H9 (cell line): ENCODE measurements at regions not wholly inside any gene's neighbourhood (a gene's known extent, or its start where the extent isn't known, plus 50 kb on each side); places are given as distances from the start of the nearest gene placed in this dataset.

Experiments
- DNase-seq: peaks from one replicate; pipeline ENCODE4 v3.0.0-alpha.2; 2017
- H2AFZ ChIP-seq: one replicate; pipeline ENCODE4 v1.6.1; 2013; ENCODE audit warnings: mild to moderate bottlenecking, low read length, control low read depth, moderate library complexity
- H2AK5ac ChIP-seq: 2 replicates; pipeline ENCODE4 v1.6.1; 2013; ENCODE audit warnings: low read length, control low read depth, mixed read lengths; ENCODE audit not compliant: insufficient read length
- H2BK120ac ChIP-seq: one replicate; pipeline ENCODE4 v1.6.1; 2013; ENCODE audit warnings: low read depth, mild to moderate bottlenecking, low read length, control low read depth, inconsistent platforms; ENCODE audit not compliant: poor library complexity, severe bottlenecking
- H2BK12ac ChIP-seq: 2 replicates; pipeline ENCODE4 v1.6.1; 2013; ENCODE audit warnings: low read length, control low read depth, mixed read lengths, low read depth; ENCODE audit not compliant: insufficient read length
- H2BK15ac ChIP-seq: 2 replicates; pipeline ENCODE4 v1.6.1; 2013; ENCODE audit warnings: low read depth, low read length, control low read depth
- H2BK20ac ChIP-seq: one replicate; pipeline ENCODE4 v1.6.1; 2013; ENCODE audit warnings: low read depth, mild to moderate bottlenecking, low read length, control low read depth, inconsistent platforms; ENCODE audit not compliant: poor library complexity, severe bottlenecking
- H2BK5ac ChIP-seq: 2 replicates; pipeline ENCODE4 v1.6.1; 2013; ENCODE audit warnings: low read length, control low read depth, mixed read lengths; ENCODE audit not compliant: insufficient read length
- H3K14ac ChIP-seq: 2 replicates; pipeline ENCODE4 v1.6.1; 2013; ENCODE audit warnings: low read length, control low read depth; ENCODE audit not compliant: insufficient read depth
- H3K18ac ChIP-seq: 2 replicates; pipeline ENCODE4 v1.6.1; 2013; ENCODE audit warnings: low read depth, mild to moderate bottlenecking, mixed read lengths, low read length, control low read depth; ENCODE audit not compliant: insufficient read length
- H3K23ac ChIP-seq: 2 replicates; pipeline ENCODE4 v1.6.1; 2013; ENCODE audit warnings: low read length, control low read depth, mixed read lengths, low read depth; ENCODE audit not compliant: insufficient read length
- H3K23me2 ChIP-seq: 2 replicates; pipeline ENCODE4 v1.6.1; 2013; ENCODE audit warnings: low read depth, mild to moderate bottlenecking, mixed read lengths, low read length, control low read depth; ENCODE audit not compliant: insufficient read length, poor library complexity, severe bottlenecking
- H3K27ac ChIP-seq: 2 replicates; pipeline ENCODE4 v1.5.1; 2013; ENCODE audit warnings: low read length, control low read depth, mixed read lengths, low read depth; ENCODE audit not compliant: insufficient read length
- H3K27me3 ChIP-seq: 2 replicates; pipeline ENCODE4 v1.6.1; 2013; ENCODE audit warnings: low read length, control low read depth, inconsistent platforms; ENCODE audit not compliant: insufficient read depth
- H3K4ac ChIP-seq: 2 replicates; pipeline ENCODE4 v1.6.1; 2013; ENCODE audit warnings: low read depth, mild to moderate bottlenecking, control low read depth, inconsistent platforms, low read length, moderate library complexity
- H3K4me1 ChIP-seq: 2 replicates; pipeline ENCODE4 v1.6.1; 2013; ENCODE audit warnings: low read length, control low read depth, inconsistent platforms; ENCODE audit not compliant: insufficient read depth
- H3K4me2 ChIP-seq: 2 replicates; pipeline ENCODE4 v1.6.1; 2013; ENCODE audit warnings: low read length, control low read depth, mixed read lengths; ENCODE audit not compliant: insufficient read length, insufficient read depth
- H3K56ac ChIP-seq: 2 replicates; pipeline ENCODE4 v1.6.1; 2013; ENCODE audit warnings: low read depth, mild to moderate bottlenecking, mixed read lengths, low read length, control low read depth; ENCODE audit not compliant: insufficient read length
- H3K79me1 ChIP-seq: 2 replicates; pipeline ENCODE4 v1.6.1; 2013; ENCODE audit warnings: low read depth, mild to moderate bottlenecking, moderate library complexity, low read length, control low read depth, inconsistent platforms; ENCODE audit not compliant: insufficient read depth, poor library complexity, severe bottlenecking
- H3K79me2 ChIP-seq: 2 replicates; pipeline ENCODE4 v1.6.1; 2013; ENCODE audit warnings: low read length, control low read depth, inconsistent platforms; ENCODE audit not compliant: insufficient read depth
- H3K9ac ChIP-seq: 2 replicates; pipeline ENCODE4 v1.6.1; 2013; ENCODE audit warnings: low read length, control low read depth, mixed read lengths; ENCODE audit not compliant: insufficient read length; ENCODE audit errors: extremely low read depth
- H3K9me3 ChIP-seq: one replicate; pipeline ENCODE4 v1.6.1; 2013; ENCODE audit warnings: low read depth, low read length, inconsistent platforms; ENCODE audit not compliant: control insufficient read depth
- H3T11ph ChIP-seq: one replicate; pipeline ENCODE4 v1.6.1; 2013; ENCODE audit warnings: mild to moderate bottlenecking, low read length, control low read depth, inconsistent platforms
- H4K20me1 ChIP-seq: one replicate; pipeline ENCODE4 v1.6.1; 2013; ENCODE audit not compliant: control insufficient read depth, insufficient read length, insufficient read depth
- H4K5ac ChIP-seq: 2 replicates; pipeline ENCODE4 v1.6.1; 2013; ENCODE audit warnings: low read depth, mild to moderate bottlenecking, mixed read lengths, low read length, control low read depth; ENCODE audit not compliant: insufficient read length
- H4K8ac ChIP-seq: replicated peaks from 2 replicates; pipeline ENCODE4 v1.6.1; 2013; ENCODE audit warnings: low read length, control low read depth, mixed read lengths, low read depth; ENCODE audit not compliant: insufficient read length
- H4K91ac ChIP-seq: 2 replicates; pipeline ENCODE4 v1.6.1; 2013; ENCODE audit warnings: low read depth, mild to moderate bottlenecking, moderate library complexity, mixed read lengths, low read length, control low read depth; ENCODE audit not compliant: insufficient read length
- H3K27ac Mint-ChIP-seq, 3 experiments: 2 replicates in 2 of 3; 3 replicates in 1 of 3; pipeline ENCODE4 v1.8.0; 2020 to 2021; ENCODE audit warnings: mixed read lengths in 3 of 3, mild to moderate bottlenecking in 1 of 3, moderate library complexity in 1 of 3
- H3K27me3 Mint-ChIP-seq: 2 replicates; pipeline ENCODE4 v1.8.0; 2021; ENCODE audit warnings: low read depth, mild to moderate bottlenecking, moderate library complexity, mixed read lengths
- H3K36me3 Mint-ChIP-seq, 3 experiments: 2 replicates in 2 of 3; 3 replicates in 1 of 3; pipeline ENCODE4 v1.8.0; 2020 to 2021; ENCODE audit warnings: low read depth in 3 of 3, mixed read lengths in 3 of 3; ENCODE audit not compliant: insufficient read depth in 1 of 3
- H3K4me1 Mint-ChIP-seq, 2 experiments: 2 replicates each; pipeline ENCODE4 v1.8.0; 2020; ENCODE audit warnings: mixed read lengths in 2 of 2
- H3K4me3 Mint-ChIP-seq, 2 experiments: 2 replicates in 1 of 2; 3 replicates in 1 of 2; pipeline ENCODE4 v1.8.0; 2020 to 2021; ENCODE audit warnings: mild to moderate bottlenecking in 2 of 2, mixed read lengths in 2 of 2, moderate library complexity in 1 of 2
- H3K9me3 Mint-ChIP-seq, 2 experiments: 2 replicates in 1 of 2; 3 replicates in 1 of 2; pipeline ENCODE4 v1.8.0; 2020; ENCODE audit warnings: mild to moderate bottlenecking in 2 of 2, mixed read lengths in 2 of 2, moderate library complexity in 1 of 2
- CTCF ChIP-seq: fragments of 200-600 bp; sonication (generic); conservative IDR thresholded peaks from 3 replicates; pipeline ENCODE4 v1.8.0; 2021; ENCODE audit warnings: antibody characterized with exemption, mild to moderate bottlenecking
- whole genome bisulfite sequencing: extraction: QIAGEN DNeasy Blood & Tissue Kit; methylation state at CpG from one replicate; pipeline ENCODE4 v1.1.7; 2013; ENCODE audit warnings: missing lambda C conversion rate, low lambda C conversion rate, mixed read lengths; ENCODE audit not compliant: insufficient read length; ENCODE audit errors: extremely low coverage; 5-methylcytosine and 5-hydroxymethylcytosine counted together

- Histone ChIP-seq H3K14ac (no peak overlapping the region), H4K5ac (no peak overlapping the region), H3K23ac (no peak overlapping the region), H3K27me3 (no peaks in the 10 kb centered on the region), H3K56ac (no peak overlapping the region), H3K23me2 (no peaks in the 10 kb centered on the region), H3K9me3 (no peaks in the 10 kb centered on the region), H4K20me1 (no peaks in the 10 kb centered on the region), H4K91ac (no peak overlapping the region), H3K4ac (no peak overlapping the region), H2AFZ (no peak overlapping the region), H3T11ph (no peak overlapping the region), H3K4me1 (no peaks in the 10 kb centered on the region), H2BK12ac (no peak overlapping the region), H3K27ac (no peak overlapping the region), H2BK15ac (no peak overlapping the region), H2AK5ac (no peak overlapping the region), H3K9ac (no peak overlapping the region), H2BK120ac (no peak overlapping the region), H3K79me1 (no peaks in the 10 kb centered on the region), H4K8ac (no peak overlapping the region), H3K4me2 (no peak overlapping the region), H3K18ac (no peak overlapping the region), H2BK20ac (no peak overlapping the region), H3K79me2 (no peaks in the 10 kb centered on the region), H2BK5ac (no peak overlapping the region)
- peaks cover 2% of the 10 kb centered on the region; the same call in 1 of the 2 replicates for H3K27me3 Mint-ChIP-seq
- no peaks in the 10 kb centered on the region for H3K4me1 Mint-ChIP-seq
- no peaks in the 10 kb centered on the region; a peak in 1 of 5 replicates for H3K9me3 Mint-ChIP-seq
- no peak overlapping the region for H3K4me3 Mint-ChIP-seq
- H3K36me3 Mint-ChIP-seq, result no peaks in the 10 kb centered on the region
- no peak for TF ChIP-seq CTCF
- WGBS, result no CpG with 5 or more reads among the region's 6 CpGs
- H3K27ac Mint-ChIP-seq, result no peak overlapping the region
- no peak for DNase-seq
Observed at GRCh38 chr18:59801576-59801975, 98.2 kb upstream of the PMAIP1 start.
